NCI-H524 treated with DMSO at 0.1 percent for 48 hours (cell line): ENCODE measurements at regions not wholly inside any gene's neighbourhood (a gene's known extent, or its start where the extent isn't known, plus 50 kb on each side); places are given as distances from the start of the nearest gene placed in this dataset.
"Not testable (repeated sequence)": the region's sequence is repeated elsewhere in the genome, so short reads cannot be mapped to it uniquely, and the experiment has no call there.

Source experiments
- DNase-seq: peaks from one replicate; lab custom pipeline; 2025; lab: John Stamatoyannopoulos, UW

GRCh38 chr2:37758141-37758601 is 86.7 kb upstream of the CDC42EP3 start:
- DNase-seq, result not testable (repeated sequence)

GRCh38 chr2:37759989-37760388 is 88.5 kb upstream of the CDC42EP3 start:
- DNase-seq, result not testable (repeated sequence)

- no peak for DNase-seq
Observed at GRCh38 chr2:37760471-37760870, 89.0 kb upstream of the CDC42EP3 start.

GRCh38 chr2:37762281-37762680 is 90.8 kb upstream of the CDC42EP3 start:
- DNase-seq, result not testable (repeated sequence)

- DNase-seq, result no peak
Observed at GRCh38 chr2:37764739-37765138, 93.3 kb upstream of the CDC42EP3 start.

DNA sequence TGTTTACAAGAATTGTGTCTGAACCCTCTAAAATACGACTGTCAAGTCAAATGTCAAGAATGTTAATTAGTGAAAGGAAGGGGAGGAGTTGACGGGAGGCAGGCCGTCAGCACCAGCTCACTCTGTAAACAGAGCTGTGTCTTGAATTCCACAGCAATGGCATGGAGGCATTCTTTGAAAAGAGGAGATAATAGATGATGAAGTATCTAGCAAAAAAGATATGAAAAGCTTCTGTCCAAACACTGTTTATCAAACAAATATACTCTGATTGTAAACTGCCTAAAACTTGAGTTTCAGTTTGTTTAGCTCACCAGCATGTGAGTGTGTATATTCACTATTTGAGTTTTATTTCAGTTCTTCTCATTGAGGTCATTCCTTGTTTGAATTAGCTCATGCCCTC is 94.7 kb upstream of the CDC42EP3 start:
- DNase-seq, result no peak

DNA sequence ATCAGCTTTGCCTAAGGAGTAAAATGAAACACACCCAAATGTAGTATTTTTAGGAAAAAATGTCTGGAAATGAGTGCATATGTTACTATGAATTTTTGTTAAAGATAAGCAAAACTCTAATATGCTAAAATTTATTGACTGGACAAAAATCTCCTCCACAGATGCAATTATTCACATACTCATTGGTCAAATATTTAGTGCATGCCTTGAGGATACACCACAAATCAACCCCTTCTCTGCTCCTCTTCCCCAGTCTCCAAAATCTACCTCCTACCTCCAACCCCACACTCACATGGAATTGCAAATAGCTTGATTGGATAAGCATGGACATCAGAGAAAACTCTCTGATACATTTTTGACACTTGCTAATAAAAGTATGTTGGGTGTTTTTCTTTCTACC is 95.6 kb upstream of the CDC42EP3 start:
- no peak for DNase-seq

DNA sequence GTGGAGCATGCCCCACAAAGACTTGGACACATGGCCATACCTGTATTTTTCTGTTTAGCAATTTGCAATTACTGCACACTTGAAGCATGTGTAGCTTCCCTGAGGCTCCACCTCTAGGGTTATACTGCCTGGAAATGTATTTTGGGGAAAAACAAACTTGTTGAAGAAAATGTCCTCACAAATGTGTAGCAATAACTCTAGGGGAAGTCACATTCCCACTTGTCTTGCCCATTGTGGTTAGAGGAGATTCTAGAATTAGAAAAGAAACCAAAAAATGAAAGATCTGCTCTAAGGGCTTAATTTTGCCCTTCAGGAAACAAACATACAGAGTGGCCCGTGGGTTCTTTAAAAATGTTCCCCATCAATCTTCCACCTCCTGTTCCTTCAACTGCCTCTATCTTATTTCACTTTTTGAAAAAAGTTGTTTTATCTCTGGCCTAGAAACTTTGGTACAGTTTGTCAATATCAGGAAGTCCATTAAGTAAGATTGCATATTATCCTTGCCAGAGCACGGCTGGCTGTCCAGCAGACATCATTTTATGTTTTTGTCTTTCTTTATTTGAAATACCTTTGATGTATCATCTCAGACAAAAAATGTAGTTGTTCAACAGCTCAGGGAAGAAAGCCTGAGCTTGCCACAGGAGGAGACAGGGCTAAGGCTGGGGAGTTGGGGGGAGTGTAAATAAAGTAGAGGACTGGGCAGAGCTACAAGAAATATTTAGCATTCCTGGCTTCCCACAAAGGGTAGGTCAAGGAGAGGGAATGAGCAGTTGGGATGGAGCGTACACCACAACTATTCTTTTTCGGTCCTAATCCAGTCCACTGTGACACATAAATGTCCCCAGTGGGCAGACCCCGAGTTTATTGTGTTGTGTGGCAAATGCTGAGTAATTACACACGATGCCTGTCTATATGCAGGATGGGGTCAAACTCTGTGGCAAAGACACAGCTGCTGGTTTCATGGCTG is 96.8 kb upstream of the CDC42EP3 start:
- no peak for DNase-seq

- no peak for DNase-seq
Observed at GRCh38 chr2:37769551-37769950, 98.1 kb upstream of the CDC42EP3 start.

DNA sequence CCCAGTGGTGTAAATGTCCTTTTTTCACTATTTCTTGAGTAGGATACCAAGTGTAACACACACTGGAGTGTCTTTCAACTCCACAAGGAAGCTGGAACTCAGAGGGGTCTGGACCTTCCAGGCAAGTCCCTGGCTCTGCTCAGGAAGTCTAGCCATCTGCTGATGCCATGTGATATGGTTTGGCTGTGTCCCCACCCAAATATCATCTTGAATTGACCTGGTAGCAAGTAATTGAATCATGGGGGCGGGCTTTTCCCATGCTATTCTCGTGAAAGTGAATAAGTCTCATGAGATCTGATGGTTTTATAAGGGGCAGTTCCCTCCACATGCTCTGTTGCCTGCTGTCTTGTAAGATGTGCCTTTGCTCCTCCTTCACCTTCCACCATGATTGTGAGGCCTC is 99.4 kb upstream of the CDC42EP3 start:
- no peak for DNase-seq

GRCh38 chr2:37771600-37772088 is 100.2 kb upstream of the CDC42EP3 start:
- DNase-seq, result no peak

- peak; percentile 95 for DNase-seq
Observed at GRCh38 chr2:37773371-37774130, 102.1 kb upstream of the CDC42EP3 start.

GRCh38 chr2:37774171-37774944 is 102.9 kb upstream of the CDC42EP3 start:
- not testable (repeated sequence) for DNase-seq

GRCh38 chr2:37774976-37775907 is 103.8 kb upstream of the CDC42EP3 start:
- no peak for DNase-seq

GRCh38 chr2:37775908-37776250 is 104.4 kb upstream of the CDC42EP3 start:
- DNase-seq, result no peak

- no peak for DNase-seq
Observed at GRCh38 chr2:37776487-37776886, 105.0 kb upstream of the CDC42EP3 start.

DNA sequence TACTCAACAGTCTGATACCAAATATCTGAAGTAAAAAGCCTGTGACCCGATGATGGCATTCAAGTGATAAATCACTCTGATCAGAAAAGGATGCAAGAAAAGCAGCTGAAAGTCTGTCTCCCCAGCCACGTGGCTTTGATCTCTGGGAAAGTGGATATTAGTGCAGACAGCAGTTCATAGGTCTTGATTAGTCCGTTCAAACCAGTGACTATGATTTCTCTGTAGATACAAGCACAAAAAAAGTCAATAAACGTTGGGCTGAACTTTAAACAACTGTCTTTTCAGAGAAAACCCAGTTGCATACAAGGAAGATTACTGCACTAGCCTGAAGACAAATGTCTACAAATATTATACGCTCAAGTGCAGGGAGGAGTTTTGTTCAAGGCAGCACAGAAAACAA is 107.7 kb upstream of the CDC42EP3 start:
- no peak for DNase-seq

DNA sequence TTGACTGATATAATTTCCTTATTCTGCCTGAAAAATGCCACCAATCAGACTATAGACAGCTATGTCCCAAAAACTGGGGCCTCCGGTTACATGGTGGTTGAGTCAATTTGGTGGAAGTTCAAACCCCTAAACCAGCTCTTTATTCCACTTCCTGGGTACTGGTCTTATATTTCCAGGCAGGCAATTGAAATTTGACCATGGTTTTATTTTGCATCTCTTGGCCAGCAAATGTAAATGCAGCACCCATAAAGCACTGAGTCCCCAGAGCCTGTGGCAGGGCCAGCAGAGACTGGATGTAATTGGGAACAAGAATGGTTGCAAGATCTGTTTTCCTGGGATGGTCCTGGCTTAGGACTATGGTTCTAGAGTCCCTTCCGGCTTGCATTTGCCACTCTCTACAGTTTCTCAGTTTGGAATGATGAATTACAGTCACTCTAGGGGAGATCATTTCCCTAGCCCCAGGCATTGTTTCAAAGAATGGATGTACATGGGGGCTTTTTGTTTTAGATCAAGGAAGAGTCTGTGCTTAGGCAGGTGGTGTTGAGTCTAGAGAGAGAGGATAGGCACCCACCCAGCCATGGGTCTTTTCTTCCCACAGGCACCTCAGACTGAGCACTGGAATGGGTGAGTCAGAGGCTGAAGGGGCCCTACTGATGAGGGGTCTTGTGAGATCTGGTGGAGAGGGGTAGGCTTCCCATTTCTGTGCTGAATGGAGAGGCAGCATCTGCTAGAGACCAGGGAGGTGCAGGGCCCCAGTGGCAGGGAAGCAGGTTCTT is 108.4 kb upstream of the CDC42EP3 start:
- no peak for DNase-seq

- no peak for DNase-seq
Observed at GRCh38 chr2:37780387-37780676, 108.9 kb upstream of the CDC42EP3 start.

GRCh38 chr2:37781028-37781427 is 109.6 kb upstream of the CDC42EP3 start:
- DNase-seq, result no peak
